HG02759 (cell line): ENCODE measurements at regions not wholly inside any gene's neighbourhood (a gene's known extent, or its start where the extent isn't known, plus 50 kb on each side); places are given as distances from the start of the nearest gene placed in this dataset.

Source experiments
- ATAC-seq: cut with Tn5 transposase; IDR thresholded peaks from one replicate; pipeline ENCODE4 v1.9.1; 2021; ENCODE audit warnings: mild to moderate bottlenecking, moderate library complexity; ENCODE audit not compliant: unreplicated experiment

DNA sequence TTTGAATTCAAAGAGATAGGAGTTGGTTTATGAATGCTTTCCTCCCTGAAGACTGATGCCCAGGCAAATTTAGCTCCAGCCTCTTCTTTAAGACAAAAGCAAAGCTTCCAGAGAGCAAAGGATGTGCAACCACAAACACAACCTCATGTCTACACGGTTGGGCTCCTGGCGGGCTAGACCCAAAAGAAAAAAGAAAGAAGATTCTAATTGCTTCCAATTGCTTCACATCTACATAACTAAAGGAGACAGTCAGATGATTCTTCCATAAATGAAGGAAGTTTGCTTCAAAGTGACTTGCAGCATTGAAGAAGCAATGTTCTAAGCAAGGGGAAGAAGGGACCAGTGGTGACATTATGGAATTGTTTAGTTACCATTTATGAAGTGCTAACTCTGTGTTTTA lies 1603.0 kb upstream of the TENM3 start:
- no peak for ATAC-seq

DNA sequence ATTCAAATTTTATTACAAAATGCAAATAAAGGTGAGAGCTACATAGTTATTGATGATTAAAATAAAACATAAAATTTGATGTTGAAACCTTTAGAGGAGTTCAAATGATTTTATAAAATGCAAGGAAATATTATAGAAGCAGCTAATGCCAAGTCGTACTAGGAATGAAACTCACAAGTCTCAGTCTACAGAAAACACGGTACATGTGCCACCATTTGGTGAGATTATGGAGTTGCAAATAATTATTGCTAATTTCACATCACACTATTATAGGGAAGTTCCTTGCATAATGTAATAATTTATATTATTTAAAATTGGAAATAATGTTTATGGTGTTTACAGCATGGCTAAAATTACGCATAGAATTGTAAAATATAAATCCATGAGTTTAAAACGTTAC lies 1601.7 kb upstream of the TENM3 start:
- ATAC-seq = no peak

DNA sequence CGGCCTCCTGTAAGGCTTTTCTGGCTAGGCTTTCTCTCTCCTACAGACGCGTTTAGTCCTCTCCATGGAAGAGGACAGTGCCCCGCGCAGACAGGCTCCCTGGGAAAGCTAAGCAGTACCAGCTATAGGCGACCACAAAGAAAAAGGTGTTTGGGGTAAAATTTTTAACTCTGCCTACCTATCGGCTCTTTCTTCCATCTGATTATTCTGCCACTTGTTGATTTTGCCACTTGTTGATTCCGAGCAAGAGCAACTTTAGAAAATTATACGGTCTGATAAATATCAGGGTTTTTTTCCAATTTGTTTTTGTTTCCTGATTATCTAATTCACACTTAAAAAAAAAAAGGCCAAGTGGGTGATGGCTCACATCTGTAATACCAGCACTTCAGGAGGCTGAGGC lies 1600.5 kb upstream of the TENM3 start:
- ATAC-seq = no peak

DNA sequence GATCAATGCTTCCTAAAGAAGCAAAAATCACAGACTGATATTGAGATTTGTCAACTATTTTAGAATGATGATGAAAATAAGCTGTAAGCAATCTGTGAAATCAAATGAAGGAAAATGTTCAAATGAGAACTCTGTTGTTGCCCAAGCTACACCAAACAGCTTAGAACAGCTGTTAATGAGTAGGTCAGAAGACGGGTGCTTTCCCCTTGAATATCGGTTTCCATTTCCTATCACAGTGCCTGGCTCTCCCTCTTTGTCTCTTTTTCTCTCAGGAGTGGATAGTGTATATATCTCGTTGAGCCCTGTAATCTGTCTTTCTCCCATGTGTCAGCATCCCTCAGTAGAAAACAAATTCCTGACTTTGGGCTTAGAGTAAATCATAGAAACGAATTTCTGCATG lies 1592.9 kb upstream of the TENM3 start:
- no peak for ATAC-seq

DNA sequence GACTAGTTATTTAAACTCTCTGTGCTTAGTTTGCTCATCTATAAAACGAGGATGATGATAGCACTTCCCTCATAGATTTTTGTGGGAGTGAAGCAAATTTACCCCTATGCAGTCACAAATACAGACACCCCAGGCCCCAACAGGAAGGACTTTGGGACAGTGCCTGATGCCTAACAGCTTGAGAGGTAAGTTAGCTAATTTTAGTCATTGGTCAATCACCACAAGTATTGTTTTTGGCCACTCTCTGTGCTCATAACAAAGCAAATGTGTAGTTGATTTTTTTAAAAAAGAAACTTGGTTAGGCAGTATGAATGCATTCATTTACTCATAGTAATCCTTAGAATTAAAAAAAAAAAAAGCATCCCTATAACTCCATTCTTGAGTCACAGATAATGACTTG lies 1590.7 kb upstream of the TENM3 start:
- no peak for ATAC-seq

DNA sequence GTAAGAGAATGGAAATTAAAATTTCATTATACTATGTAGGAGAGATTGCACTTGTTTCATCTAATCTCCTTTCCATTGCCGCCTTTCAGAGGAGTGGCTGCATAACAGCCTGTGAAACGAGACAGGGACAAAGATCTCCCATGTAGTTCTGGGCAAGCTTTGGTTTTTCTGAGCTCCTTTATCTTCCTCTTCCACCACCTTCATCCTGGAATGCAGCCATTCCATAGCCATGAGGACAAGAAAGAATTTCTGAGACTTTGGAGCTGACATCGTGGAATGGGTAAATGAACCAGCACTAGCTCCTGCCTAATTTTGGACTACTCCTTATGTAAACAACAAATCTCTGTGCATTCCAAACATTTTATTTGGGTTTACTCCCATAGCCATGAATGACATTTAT lies 1587.3 kb upstream of the TENM3 start:
- no peak for ATAC-seq

DNA sequence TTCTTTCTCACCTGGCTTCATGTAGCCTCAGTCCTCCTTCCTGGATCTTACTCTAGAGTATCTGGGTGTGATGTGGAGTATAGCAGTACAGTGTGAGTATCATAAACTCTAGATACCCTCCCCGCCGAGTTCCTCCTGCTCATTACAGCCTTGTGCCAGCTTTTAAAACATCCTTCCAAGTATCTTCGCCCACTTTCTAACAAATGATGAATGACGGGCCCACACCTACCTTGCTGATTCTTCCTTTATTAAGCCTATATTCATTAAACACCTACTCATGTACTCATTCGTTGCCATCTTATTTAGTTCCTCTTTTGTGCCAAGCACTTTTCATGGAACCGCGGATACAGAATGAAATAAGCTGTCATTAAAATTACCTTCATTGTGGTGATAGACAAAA lies 1585.3 kb upstream of the TENM3 start:
- no peak for ATAC-seq

DNA sequence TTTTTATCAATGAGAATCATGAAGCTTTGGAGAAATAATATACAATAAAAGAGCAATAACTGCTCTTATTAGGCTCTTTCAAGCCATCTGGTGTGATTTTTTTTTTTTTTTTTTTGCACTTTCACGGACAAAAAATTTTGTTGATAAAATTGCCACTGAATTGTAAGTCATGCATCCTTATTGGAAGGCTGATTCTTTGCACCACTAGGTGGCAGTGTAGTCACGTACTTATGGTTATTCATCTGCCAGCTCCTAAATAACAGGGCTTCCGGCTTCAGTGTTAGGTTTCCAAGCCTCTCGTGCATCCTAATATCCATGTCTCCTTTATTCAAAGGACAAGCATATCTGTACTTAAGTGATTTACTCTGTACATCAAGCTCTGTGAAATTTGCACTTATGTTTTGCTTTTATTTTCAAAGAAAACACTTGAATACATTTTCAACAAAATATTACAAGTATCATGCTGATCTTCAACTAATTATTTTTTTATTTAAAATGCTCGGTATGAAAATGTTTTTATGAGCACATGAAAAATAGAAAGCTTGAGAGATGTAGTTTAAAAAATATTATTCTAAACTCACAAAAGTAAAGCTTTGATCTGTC lies 1578.3 kb upstream of the TENM3 start:
- ATAC-seq = peak; percentile 92

DNA sequence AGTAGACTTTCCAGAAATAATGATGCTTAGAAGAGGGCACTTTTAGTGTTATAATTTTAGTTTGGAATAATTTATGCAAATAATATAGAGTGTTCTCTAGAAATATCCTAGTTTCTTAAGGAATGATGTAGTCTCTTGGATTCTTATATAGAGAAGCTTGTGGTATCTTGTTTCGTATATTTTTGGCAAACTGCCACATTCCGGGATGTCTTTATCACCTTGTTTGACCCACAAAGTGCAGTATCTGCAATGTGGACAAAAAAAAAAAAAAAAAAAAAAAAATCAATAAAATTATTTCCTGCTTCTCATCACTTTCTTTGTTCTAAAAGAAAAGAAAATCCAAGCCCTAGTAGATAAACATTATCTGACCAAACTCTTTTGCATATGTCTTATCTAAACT lies 1577.7 kb upstream of the TENM3 start:
- no peak for ATAC-seq

DNA sequence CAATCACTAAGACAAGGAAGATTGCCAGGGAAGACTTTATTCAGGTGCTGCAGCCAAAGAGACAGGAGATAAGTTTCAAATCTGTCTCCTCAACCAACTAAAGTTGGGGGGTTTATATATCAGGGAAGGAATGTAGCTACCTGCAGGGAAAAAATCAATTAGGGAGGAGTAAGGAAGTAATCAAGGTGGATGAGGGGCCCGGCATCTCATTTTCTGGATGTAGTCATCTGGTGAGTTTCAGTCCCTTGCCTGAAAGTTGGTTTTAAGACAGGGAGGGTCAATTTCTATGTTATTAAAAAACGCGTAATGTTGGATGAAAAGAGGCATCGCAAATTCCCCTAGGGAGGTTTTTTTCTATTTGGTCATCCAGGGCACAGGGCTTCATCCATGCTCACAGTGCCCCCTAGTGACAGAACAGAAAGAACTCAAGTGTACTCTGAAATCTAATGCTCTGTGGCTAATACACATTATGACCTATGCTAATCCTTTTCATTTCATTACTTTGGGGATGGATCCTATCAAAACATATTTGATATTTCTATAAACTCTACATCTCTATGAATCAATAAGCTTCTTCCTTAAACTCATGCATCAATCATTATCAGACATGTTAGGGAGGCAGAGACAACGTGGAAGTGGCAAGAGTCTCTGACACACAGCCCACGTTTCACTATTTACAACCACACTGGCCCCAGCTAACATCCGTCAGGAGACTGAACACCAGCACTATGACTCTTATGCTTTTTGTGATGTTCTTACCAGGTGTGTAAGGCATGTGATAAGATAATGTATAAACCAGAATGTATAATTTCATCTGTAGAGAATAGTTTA lies 1577.0 kb upstream of the TENM3 start:
- peak; percentile 86 for ATAC-seq

DNA sequence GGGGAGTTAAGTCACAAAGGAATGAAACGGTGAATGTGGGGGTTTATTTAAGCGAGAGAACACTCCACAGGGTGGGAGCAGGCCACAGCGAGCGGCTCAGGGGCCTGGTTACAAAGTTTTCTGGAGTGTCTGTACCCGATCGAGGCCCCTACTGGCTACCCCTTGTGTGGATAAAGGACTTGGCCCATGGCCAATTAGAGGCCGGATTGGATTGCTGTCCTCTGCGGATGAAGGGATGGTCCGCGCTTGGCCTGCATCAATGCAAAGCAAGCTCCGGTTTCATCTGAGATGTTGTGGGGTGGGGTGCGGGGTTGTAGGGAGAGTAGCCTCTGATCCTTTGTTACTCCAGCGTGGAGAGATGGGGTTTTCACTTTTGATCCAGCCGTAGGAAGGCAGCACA lies 1574.5 kb upstream of the TENM3 start:
- ATAC-seq = no peak

DNA sequence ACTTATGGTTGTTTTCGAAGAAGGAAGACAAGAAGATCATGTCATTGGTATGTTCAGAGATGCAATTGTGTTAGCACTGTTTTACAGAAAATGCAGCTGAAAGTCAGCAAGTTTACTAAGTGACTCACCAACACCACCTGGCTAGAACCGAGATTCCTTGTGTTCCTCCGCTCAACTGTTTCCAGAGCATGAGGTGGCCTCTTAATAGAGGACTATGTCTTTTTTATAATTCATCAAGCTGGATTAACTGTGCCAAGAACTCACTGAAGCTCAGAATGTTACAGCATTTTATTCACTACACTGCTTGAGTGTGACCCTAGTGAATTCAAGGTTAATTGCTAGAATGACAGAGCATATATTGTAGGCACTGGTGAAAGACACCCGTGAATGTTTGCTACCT lies 1573.5 kb upstream of the TENM3 start:
- no peak for ATAC-seq

DNA sequence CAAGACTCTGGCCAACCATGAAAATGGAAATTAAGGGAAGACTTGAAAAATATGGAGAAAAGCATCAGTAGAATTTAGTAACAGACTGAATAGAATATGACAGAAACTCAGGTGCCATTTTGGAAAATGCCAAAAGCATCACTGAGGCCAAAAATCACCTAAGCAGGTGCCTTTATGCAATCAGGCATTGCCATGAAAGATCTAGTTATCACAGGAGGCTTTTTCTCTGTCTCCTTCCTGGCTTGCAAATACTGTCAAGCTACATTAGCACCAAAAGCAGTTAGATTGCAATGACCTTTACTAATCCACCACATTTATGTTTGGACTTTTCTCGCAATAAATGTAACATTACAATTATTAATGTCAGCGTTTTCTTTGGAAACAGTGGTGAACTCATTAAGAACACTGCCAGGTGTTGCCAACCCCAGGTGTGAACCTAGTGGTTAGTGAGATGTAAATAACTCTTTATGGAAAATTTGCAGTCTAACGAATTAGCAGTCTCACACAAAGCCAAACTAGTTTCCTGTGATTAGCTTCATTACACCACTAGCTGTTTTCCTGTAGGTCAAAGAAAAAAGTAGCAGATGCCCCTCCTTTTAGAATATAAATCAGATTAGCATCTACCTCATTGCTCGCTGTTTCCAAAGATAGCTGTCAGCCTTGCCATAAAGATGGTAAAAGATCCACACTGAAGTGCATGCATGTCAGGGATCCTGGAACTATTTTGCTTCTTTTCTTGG lies 1568.4 kb upstream of the TENM3 start:
- no peak for ATAC-seq

DNA sequence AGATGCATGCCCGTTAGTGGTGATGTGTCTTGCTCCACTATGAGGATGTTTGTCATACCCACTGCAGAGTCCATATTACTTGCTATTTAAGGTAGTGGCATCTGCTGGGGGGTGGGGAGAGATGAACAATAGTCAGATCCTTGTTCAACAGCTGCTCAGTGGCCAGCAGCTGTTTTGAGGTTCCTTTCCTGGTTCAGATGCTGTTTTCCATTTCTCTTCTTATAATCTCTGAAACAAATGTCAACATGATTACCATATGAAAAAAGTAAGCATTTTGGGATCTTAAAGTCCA lies 1567.9 kb upstream of the TENM3 start:
- no peak for ATAC-seq

DNA sequence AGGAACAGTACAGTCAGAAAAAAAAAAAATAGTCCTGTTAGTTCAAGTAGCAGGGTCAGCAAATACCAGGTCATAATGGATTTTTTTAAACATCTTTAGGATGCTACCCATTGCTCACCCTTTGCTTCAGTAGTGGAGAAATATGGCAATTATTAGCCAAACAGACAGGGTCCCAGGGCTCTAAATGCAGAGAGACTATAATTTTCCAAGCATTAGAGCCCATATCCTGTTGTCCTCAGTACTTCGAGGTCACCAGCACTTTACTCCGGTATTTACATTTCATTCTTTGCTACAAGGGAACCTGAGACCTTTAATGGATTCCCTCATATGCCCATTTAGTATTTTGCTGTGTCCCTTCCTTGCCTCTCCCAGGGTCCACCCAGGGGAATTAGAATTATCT lies 1562.9 kb upstream of the TENM3 start:
- ATAC-seq = no peak

DNA sequence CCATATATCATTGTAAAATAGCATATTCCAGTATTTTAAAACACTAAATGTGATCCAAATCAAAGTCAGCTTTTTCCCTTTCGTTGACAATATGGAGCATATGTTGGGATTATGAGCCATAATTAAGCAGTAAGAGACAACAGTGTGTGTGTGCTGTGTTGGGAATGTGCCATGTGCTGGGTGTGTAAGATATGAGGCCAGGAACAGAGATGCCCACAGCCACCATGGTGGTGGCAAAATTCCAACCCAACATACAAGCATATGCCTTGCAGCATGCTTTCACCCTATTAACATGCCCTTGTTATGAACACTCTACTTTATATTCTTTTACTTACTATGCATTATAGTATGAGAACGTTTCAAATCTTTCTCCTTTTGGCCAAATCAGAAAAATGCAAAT lies 1560.4 kb upstream of the TENM3 start:
- no peak for ATAC-seq

DNA sequence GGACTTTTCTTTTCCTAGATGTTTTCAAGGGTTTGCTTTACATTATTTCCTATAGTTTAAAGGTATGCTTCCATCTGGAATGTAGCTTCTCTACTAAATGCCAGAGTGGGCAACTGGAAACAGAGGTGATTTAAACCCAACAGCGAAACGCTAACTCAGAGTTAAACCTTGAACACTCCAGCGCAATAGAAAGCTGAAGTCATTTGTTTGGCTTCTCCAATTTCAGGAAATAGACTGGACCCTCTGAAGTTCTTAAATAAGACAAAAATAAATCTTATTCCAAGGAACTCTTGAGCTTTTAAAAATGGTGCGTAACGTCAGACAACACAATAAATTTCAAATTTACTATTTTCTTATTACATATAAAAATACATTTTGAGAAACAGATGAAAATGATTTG lies 1560.0 kb upstream of the TENM3 start:
- no peak for ATAC-seq

DNA sequence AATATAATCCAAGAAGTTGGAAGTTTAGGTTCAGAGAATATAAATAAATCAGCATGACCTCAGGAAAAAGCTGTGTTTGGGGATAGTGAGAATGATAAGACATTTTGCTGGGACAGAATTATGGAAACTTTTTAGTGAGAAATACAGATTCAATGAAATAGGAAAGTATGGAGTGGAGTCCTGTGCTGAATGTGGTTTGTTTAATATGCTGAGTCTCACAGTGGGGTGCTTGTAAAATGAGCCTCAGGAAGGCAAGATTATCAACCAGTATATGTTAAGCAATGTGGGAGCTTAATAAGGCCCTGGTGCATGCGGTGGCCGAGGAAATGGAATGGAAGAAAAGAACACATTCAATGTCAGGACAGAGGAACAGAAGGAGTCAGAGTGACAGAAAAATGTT lies 1554.7 kb upstream of the TENM3 start:
- ATAC-seq = no peak

DNA sequence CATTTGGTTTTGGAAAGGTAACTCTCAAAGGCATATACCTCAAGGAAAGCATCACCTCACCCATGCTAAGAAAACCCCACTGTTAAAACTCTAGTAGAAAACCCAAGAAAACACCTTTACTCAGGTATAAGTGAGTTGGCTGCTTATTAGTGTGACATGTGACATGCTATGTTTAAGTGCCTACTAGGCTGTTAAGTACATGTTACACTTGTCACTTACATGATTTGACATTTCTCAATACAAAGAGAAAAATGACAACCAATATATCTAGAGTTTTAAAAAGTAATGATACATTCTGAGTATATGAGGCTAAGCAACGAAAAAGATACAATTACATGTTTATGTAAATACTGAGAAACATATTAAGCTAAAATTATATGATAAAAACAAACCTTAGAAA lies 1548.3 kb upstream of the TENM3 start:
- no peak for ATAC-seq

DNA sequence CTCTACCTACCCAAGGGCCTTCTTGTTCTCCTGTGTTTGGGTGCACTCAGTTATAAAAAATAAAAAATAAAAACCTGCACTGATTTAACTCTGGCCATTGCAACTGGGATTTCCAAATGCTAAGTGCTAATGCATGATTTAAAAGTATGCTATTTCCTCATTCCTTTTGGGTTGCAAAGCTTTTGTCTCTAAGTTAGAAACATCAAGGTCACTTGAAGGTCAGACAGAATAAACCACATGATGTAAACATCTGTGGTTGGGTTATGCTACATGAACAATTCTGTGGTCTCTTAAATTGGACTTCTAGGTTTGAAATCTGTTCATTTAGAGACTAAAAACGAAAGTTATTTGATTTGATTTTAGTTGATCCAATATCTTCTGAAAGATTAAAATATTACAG lies 1547.4 kb upstream of the TENM3 start:
- ATAC-seq = no peak

DNA sequence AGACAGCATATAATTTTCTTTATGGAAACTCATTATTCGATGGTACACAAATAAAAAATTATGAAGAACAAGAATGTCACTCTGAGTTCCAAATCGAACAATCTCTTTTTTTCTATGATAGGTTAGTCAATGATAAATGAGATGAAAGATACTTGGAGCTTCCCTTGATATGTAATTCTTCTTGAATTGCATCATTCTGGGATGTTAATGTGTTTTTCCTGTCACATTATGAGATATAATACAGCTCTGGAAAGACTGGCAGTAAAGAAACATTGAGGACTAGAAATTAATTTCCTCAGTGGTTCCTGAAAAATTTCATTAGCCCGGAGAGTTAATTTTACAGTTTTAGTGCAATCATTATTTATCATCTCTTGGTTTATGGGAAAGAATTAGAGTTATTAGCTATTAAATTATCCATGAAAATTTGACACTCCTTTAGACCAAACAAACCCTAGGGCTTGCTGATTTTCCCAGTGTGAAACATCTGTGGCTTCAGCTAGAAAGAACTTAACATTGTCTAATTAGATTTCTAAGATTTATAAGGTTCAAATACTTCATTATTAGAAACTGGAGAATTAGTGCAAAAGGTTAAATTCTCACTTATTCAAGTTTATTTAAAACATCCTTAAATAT lies 1546.6 kb upstream of the TENM3 start:
- ATAC-seq = no peak
